Lung microvascular endothelial cell (primary cell): ENCODE measurements at regions not wholly inside any gene's neighbourhood (a gene's known extent, or its start where the extent isn't known, plus 50 kb on each side); places are given as distances from the start of the nearest gene placed in this dataset.
A peak's percentile ranks its signal among the peaks of the same experiment; 100 is the strongest.

Experiments
- DNase-seq, 2 donors: peaks; one replicate each; pipeline versions ENCODE4 v3.0.0 to v3.0.0-alpha.2; 2010; ENCODE audit warnings: low read depth in 2 of 2

- no peak for DNase-seq
These were observed 495.5 kb downstream of the ACTL7B start for GRCh38 chr9:108360304-108360703.

DNA sequence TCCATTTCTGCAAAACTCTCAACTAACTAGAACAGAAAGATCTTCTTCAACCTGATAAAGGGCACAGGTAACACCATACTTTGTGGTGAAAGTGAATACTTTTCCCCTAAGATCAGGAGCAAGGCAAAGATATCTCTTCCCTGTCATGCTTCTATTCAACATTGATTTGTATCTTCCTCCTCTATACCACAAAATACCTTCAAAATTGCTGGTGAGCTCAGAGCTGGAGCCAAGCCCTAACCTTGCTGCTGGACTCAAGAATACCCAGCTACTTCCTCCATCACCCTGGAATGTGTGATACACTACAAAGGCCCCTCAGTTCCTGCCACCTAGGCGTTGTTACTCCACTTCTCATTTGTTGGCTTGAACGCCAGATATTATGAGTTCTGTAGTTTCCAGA is 499.0 kb downstream of the ACTL7B start:
- DNase-seq = no peak

GRCh38 chr9:108351571-108351970 is 504.2 kb downstream of the ACTL7B start:
- DNase-seq = no peak

- DNase-seq = no peak
These were observed 508.2 kb downstream of the ACTL7B start for GRCh38 chr9:108347463-108348188.

DNA sequence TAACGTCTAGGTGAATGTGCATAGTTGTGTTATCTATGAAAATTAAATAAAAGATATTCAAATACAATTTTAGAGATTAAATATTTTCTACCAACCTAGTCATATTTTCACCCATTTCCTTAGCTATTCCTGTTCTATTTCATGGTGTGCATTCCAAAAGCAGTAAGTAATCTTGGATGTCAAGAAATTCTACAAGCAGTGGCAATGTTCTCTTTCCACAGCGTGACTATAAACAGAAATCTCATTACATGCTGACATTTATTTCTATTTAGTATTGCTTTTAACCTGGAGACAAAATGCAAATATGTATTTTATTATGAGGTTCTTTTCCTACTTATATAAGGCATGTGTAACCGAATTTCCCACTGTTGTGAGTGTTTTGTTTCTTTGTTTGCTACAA is 510.0 kb downstream of the ACTL7B start:
- no peak for DNase-seq

GRCh38 chr9:108339251-108339650 is 516.5 kb downstream of the ACTL7B start:
- DNase-seq = peak in 1 of 2 donors; percentile 59

- no peak for DNase-seq
These were observed 519.2 kb downstream of the ACTL7B start for GRCh38 chr9:108336575-108336974.

DNA sequence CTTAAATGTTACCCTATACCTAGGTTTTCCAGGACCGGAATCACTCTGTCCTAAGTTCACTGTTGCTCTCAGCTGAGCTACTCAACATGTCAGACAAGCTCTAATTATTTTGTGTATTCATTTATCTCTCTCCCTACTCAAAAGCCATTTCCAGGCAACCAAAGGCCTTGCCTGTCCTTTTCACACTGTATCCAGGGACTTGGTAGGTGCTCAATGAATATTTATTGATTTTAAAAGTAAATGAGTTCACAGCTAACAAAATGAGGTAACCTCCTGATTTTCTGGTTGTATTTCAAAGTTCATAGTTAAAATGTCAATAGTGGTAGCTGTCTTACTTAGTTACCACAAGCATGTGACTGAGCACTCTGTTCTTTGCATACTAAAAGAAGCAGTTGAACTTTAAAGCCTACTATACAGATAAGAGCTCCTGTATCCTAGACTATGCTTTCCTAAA is 522.2 kb downstream of the ACTL7B start:
- DNase-seq = no peak

- DNase-seq = no peak
These were observed 524.2 kb downstream of the ACTL7B start for GRCh38 chr9:108331596-108331995.

- DNase-seq = no peak
These were observed 530.4 kb downstream of the ACTL7B start for GRCh38 chr9:108325406-108325805.

DNA sequence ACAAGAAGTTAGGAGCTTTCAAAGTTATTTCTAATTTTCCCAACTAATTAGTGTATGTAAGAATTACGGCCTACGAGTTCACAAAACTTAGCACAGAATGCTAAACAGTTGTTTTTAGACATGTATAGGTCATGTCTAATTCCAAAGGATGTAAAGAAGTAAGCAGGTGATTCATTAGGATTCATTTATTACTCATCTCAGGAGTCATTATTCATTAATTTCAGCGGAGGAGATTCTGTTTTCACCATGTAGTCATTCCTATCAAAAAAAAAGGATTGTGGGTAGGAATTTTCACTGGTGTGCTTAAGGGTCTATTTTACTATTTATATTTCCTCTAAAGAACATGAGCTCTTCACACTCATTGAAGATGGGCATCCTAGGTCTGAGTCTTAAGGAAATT is 532.2 kb downstream of the ACTL7B start:
- no peak for DNase-seq

GRCh38 chr9:108322326-108323098 is 533.3 kb downstream of the ACTL7B start:
- no peak for DNase-seq

- no peak for DNase-seq
These were observed 539.2 kb downstream of the ACTL7B start for GRCh38 chr9:108316630-108317029.

DNA sequence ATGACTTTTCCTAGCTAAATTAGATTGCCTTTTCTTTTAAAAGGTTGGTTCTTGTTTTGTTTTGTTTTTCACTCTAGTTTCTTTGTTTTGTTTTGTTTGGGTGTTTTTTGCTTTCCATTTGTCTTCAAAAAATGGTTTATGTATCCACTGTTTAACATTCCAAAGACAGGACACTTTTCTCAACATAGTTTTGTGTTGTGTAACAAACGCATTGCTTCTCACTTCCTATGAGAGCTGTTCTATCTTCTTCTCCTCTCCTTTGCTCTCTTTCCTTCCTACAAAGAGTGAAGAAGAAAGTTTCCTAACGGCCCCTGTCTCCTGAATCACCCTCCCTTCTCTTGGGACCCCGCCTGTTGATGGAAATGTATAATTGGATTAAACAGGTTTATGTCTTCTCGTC is 539.7 kb downstream of the ACTL7B start:
- no peak for DNase-seq

- DNase-seq = no peak
These were observed 544.0 kb downstream of the ACTL7B start for GRCh38 chr9:108311745-108312144.

DNA sequence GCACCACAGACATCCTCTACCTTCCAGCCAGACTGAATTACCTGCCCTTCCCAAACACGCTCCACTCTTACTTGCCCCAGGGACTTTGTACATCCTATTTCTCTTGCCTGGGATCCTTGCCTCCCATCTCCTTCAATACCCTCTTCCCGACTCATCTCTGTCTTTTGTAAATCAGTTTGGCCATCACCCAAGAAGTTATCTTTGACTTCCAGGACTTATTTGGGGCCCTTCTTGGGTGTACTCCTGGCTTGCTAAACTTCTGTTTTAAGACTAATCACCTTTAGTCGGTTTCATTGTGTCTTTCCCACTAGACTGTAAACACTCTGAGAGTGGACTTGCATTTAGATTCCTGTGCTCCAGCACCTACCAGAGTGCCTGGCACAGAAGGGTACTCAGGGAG is 545.6 kb downstream of the ACTL7B start:
- no peak for DNase-seq

DNA sequence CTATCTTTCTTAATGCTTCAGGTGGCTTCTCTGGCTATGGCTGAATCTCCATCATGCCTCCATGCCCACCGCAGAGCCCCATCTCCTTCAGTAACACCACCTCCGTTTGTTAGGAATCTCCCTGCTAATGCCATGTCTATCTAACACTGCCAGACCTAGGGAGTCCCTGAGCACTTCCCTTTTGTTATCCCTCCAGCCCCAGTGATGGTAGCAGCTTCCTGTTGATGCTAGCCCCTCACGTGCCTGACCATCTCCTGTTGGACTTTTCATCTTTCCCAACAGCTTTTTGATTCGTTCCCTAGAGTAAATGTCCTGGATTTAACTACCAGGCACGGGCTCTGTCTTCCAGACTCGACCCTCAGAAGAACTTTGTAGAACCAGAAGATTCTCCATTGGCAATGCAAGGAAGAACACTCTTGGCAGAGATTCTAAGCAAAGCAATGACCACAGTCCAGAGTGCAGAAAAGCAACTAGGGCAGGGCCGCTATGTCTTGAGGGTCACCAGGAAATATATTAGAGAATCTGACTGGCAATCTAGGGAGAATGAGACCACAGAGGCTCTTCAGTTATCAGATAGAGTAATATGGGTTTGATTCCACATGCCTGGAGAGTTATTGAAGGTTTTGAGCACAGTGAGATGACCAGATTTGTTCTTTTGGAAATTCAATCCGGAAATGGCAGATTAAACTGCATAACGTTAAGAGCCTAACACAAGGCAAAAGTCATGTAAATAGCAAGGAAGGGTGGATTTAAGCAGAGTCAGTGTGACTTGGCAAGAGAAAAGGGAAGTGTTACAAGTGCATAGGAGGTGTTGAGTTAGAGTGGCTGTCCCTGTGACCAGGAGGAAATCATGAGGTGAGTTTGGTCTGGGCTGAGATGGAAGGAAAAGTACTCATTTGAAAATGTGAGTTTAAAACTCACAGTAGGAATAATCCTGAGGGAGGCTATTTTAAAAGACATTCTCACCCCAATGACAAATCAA is 555.2 kb downstream of the ACTL7B start:
- DNase-seq = peak in 1 of 2 donors; percentile 2

- DNase-seq = no peak
These were observed 558.7 kb downstream of the ACTL7B start for GRCh38 chr9:108297073-108297472.

GRCh38 chr9:108296056-108296455 is 559.7 kb downstream of the ACTL7B start:
- DNase-seq = peak in 1 of 2 donors; percentile 54

GRCh38 chr9:108291586-108291932 is 564.2 kb downstream of the ACTL7B start:
- DNase-seq = no peak

DNA sequence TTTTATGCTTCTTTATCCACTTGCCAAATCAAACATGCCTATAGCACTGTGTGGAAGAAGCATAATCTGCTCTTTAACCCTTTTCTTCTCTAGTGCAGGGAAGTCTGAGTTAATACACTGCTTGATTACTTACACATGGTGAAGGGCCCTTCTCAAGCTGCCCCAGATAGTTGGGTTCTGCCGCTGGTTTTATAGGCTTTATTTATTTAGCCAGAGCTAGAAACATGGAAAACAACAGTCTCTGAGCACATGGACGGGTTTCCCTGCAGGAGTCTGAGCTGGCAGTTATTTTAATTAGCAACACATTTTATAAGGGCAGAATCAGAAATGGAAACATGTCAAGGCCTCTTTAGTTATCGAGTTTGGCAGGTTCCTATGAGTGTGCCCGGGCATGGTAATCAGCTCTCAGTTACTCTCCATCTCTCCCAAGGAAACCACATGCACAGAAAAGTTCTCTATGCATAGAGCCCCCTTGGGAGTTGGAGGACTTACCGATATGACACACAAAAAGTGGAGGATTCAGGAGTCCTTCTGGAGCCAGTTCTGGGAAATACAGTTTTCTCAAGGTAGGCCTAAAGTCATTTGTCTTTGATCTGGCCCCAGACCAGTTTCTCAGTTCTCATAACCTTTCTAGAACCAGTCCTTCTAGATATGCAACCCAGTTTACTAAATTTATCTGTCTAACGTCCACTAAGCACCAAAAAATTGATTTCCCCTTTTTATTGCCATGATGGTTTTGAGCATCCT is 564.8 kb downstream of the ACTL7B start:
- no peak for DNase-seq
